ENCODE measurements at regions not wholly inside any gene's neighbourhood (a gene's known extent, or its start where the extent isn't known, plus 50 kb on each side); places are given as distances from the start of the nearest gene placed in this dataset.
"Not testable (repeated sequence)": the region's sequence is repeated elsewhere in the genome, so short reads cannot be mapped to it uniquely, and the experiment has no call there.

- no CpG with 5 or more reads among the region's 1 CpG for WGBS (ENCODE audit: insufficient coverage)
- no peaks in the 10 kb centered on the region for H3K27me3 Mint-ChIP-seq
These were observed 414.6 kb downstream of the TDRD3 start for GRCh38 chr13:60811581-60811980.

GRCh38 chr13:60805640-60806039 lies 408.6 kb downstream of the TDRD3 start:
- H3K4me1 ChIP-seq (ENCODE audit: control insufficient read depth in 1 of 2, extremely low read depth in 1 of 2, insufficient read depth in 2 of 2, low read length in 2 of 2); ATAC-seq (replicated peaks in 1 of 4); H3K27me3 ChIP-seq (replicated peaks in 1 of 2; ENCODE audit: control insufficient read depth in 2 of 2, extremely low read depth in 1 of 2, insufficient read depth in 2 of 2, low read length in 1 of 2); H3K27me3 Mint-ChIP-seq; H3K9me3 ChIP-seq; CTCF ChIA-PET; H3K36me3 Mint-ChIP-seq; POLR2A ChIA-PET; H3K36me3 ChIP-seq (ENCODE audit: control insufficient read depth in 2 of 2, extremely low read depth in 1 of 2, insufficient read depth in 1 of 2, low read length in 1 of 2); DNase-seq; H3K4me3 Mint-ChIP-seq; H3K4me3 ChIP-seq (ENCODE audit: control insufficient read depth in 1 of 2, extremely low read depth in 1 of 2, low read length in 1 of 2); H3K4me1 Mint-ChIP-seq; H3K27ac Mint-ChIP-seq; H3K27ac ChIP-seq (ENCODE audit: low read length): not testable (repeated sequence)
- WGBS (ENCODE audit: insufficient coverage) = 83% methylated on average over 8 of the region's 13 CpGs
- peaks cover 3 to 17% (median 5%) of the 10 kb centered on the region in 3 donors for H3K9me3 Mint-ChIP-seq

More at GRCh38 chr13:60811581-60811980, 414.6 kb downstream of the TDRD3 start:
- H3K27ac Mint-ChIP-seq = no peak overlapping the region
- H3K4me1 ChIP-seq (ENCODE audit: control insufficient read depth in 1 of 2, extremely low read depth in 1 of 2, insufficient read depth in 2 of 2, low read length in 2 of 2) = no peaks in the 10 kb centered on the region
- no peak for ATAC-seq (replicated peaks in 1 of 4)
- no peaks in the 10 kb centered on the region for H3K4me1 Mint-ChIP-seq
- POLR2A ChIA-PET = no interaction called here
- no peak overlapping the region for H3K4me3 ChIP-seq (ENCODE audit: control insufficient read depth in 1 of 2, extremely low read depth in 1 of 2, low read length in 1 of 2)
- no peaks in the 10 kb centered on the region for H3K27me3 ChIP-seq (replicated peaks in 1 of 2; ENCODE audit: control insufficient read depth in 2 of 2, extremely low read depth in 1 of 2, insufficient read depth in 2 of 2, low read length in 1 of 2)
- CTCF ChIA-PET = no interaction called here
- H3K4me3 Mint-ChIP-seq = no peak overlapping the region
- H3K9me3 Mint-ChIP-seq = peaks cover 8 to 24% (median 10%) of the 10 kb centered on the region in 3 donors
- DNase-seq = no peak
- no peak overlapping the region for H3K27ac ChIP-seq (ENCODE audit: low read length)
- no peaks in the 10 kb centered on the region for H3K9me3 ChIP-seq
- H3K36me3 ChIP-seq (ENCODE audit: control insufficient read depth in 2 of 2, extremely low read depth in 1 of 2, insufficient read depth in 1 of 2, low read length in 1 of 2) = no peaks in the 10 kb centered on the region
- H3K36me3 Mint-ChIP-seq = no peaks in the 10 kb centered on the region

GRCh38 chr13:60798503-60798902 lies 401.5 kb downstream of the TDRD3 start:
- no peaks in the 10 kb centered on the region for H3K27me3 Mint-ChIP-seq
- no CpG with 5 or more reads among the region's 4 CpGs for WGBS (ENCODE audit: insufficient coverage)
- H3K4me1 Mint-ChIP-seq = no peaks in the 10 kb centered on the region
- no peak overlapping the region for H3K4me3 Mint-ChIP-seq
- no peaks in the 10 kb centered on the region for H3K4me1 ChIP-seq (ENCODE audit: control insufficient read depth in 1 of 2, extremely low read depth in 1 of 2, insufficient read depth in 2 of 2, low read length in 2 of 2)
- DNase-seq (no peak), ATAC-seq (replicated peaks in 1 of 4) (no peak)
- no peak overlapping the region for H3K27ac ChIP-seq (ENCODE audit: low read length)
- H3K27me3 ChIP-seq (replicated peaks in 1 of 2; ENCODE audit: control insufficient read depth in 2 of 2, extremely low read depth in 1 of 2, insufficient read depth in 2 of 2, low read length in 1 of 2) = no peaks in the 10 kb centered on the region
- POLR2A ChIA-PET = no interaction called here
- H3K4me3 ChIP-seq (ENCODE audit: control insufficient read depth in 1 of 2, extremely low read depth in 1 of 2, low read length in 1 of 2) = no peak overlapping the region
- H3K36me3 ChIP-seq (ENCODE audit: control insufficient read depth in 2 of 2, extremely low read depth in 1 of 2, insufficient read depth in 1 of 2, low read length in 1 of 2) = no peaks in the 10 kb centered on the region
- no peaks in the 10 kb centered on the region for H3K36me3 Mint-ChIP-seq
- H3K9me3 Mint-ChIP-seq = peaks cover 0 to 7% (median 3%) of the 10 kb centered on the region in 3 donors
- no peaks in the 10 kb centered on the region for H3K9me3 ChIP-seq
- CTCF ChIA-PET = interaction anchor here in 1 of 2 donors (0.6 kb wide), 1 partner anchor 24 kb away, joined by 3 read pairs; no protein-coding TSS in a partner anchor
- no peak overlapping the region for H3K27ac Mint-ChIP-seq

- no peak for ATAC-seq (replicated peaks in 1 of 4)
- no peaks in the 10 kb centered on the region for H3K27me3 ChIP-seq (replicated peaks in 1 of 2; ENCODE audit: control insufficient read depth in 2 of 2, extremely low read depth in 1 of 2, insufficient read depth in 2 of 2, low read length in 1 of 2)
- no peak for DNase-seq
- H3K4me3 ChIP-seq (ENCODE audit: control insufficient read depth in 1 of 2, extremely low read depth in 1 of 2, low read length in 1 of 2) = no peak overlapping the region
- no peaks in the 10 kb centered on the region for H3K27me3 Mint-ChIP-seq
- no CpG with 5 or more reads among the region's 2 CpGs for WGBS (ENCODE audit: insufficient coverage)
- no peak overlapping the region for H3K27ac Mint-ChIP-seq
- ChIA-PET CTCF (no interaction called here), POLR2A (no interaction called here)
- no peaks in the 10 kb centered on the region for H3K4me1 Mint-ChIP-seq
- no peaks in the 10 kb centered on the region for H3K9me3 ChIP-seq
- peaks cover 0 to 3% (median 2%) of the 10 kb centered on the region in 3 donors for H3K9me3 Mint-ChIP-seq
- no peaks in the 10 kb centered on the region for H3K4me1 ChIP-seq (ENCODE audit: control insufficient read depth in 1 of 2, extremely low read depth in 1 of 2, insufficient read depth in 2 of 2, low read length in 2 of 2)
- H3K36me3 Mint-ChIP-seq = no peaks in the 10 kb centered on the region
- H3K4me3 Mint-ChIP-seq = no peak overlapping the region
- no peaks in the 10 kb centered on the region for H3K36me3 ChIP-seq (ENCODE audit: control insufficient read depth in 2 of 2, extremely low read depth in 1 of 2, insufficient read depth in 1 of 2, low read length in 1 of 2)
- H3K27ac ChIP-seq (ENCODE audit: low read length) = no peak overlapping the region
These were observed 400.1 kb downstream of the TDRD3 start for GRCh38 chr13:60797112-60797511.

- ChIA-PET CTCF (no interaction called here), POLR2A (no interaction called here)
- ATAC-seq (replicated peaks in 1 of 4) (no peak), DNase-seq (no peak)
- no peaks in the 10 kb centered on the region for H3K27me3 ChIP-seq (replicated peaks in 1 of 2; ENCODE audit: control insufficient read depth in 2 of 2, extremely low read depth in 1 of 2, insufficient read depth in 2 of 2, low read length in 1 of 2)
- H3K4me1 ChIP-seq (ENCODE audit: control insufficient read depth in 1 of 2, extremely low read depth in 1 of 2, insufficient read depth in 2 of 2, low read length in 2 of 2) = no peaks in the 10 kb centered on the region
- no peak overlapping the region for H3K4me3 ChIP-seq (ENCODE audit: control insufficient read depth in 1 of 2, extremely low read depth in 1 of 2, low read length in 1 of 2)
- H3K4me1 Mint-ChIP-seq = no peaks in the 10 kb centered on the region
- H3K27me3 Mint-ChIP-seq = no peaks in the 10 kb centered on the region
- H3K4me3 Mint-ChIP-seq = no peak overlapping the region
- no peaks in the 10 kb centered on the region for H3K36me3 Mint-ChIP-seq
- peaks cover 0 to 3% (median 0%) of the 10 kb centered on the region in 3 donors for H3K9me3 Mint-ChIP-seq
- H3K9me3 ChIP-seq = no peaks in the 10 kb centered on the region
- WGBS (ENCODE audit: insufficient coverage) = 80% methylated on average over 1 of the region's 4 CpGs
- H3K36me3 ChIP-seq (ENCODE audit: control insufficient read depth in 2 of 2, extremely low read depth in 1 of 2, insufficient read depth in 1 of 2, low read length in 1 of 2) = no peaks in the 10 kb centered on the region
- H3K27ac Mint-ChIP-seq = no peak overlapping the region
- no peak overlapping the region for H3K27ac ChIP-seq (ENCODE audit: low read length)
These were observed 397.7 kb downstream of the TDRD3 start for GRCh38 chr13:60794751-60795150.

GRCh38 chr13:60790620-60791019 lies 393.6 kb downstream of the TDRD3 start:
- Mint-ChIP-seq H3K27me3 (no peaks in the 10 kb centered on the region), H3K36me3 (no peaks in the 10 kb centered on the region), H3K4me1 (no peaks in the 10 kb centered on the region), H3K4me3 (no peak overlapping the region), H3K27ac (no peak overlapping the region), H3K9me3 (peaks cover 0 to 2% (median 0%) of the 10 kb centered on the region in 3 donors)
- Histone ChIP-seq H3K4me1 (ENCODE audit: control insufficient read depth in 1 of 2, extremely low read depth in 1 of 2, insufficient read depth in 2 of 2, low read length in 2 of 2) (no peaks in the 10 kb centered on the region), H3K36me3 (ENCODE audit: control insufficient read depth in 2 of 2, extremely low read depth in 1 of 2, insufficient read depth in 1 of 2, low read length in 1 of 2) (no peaks in the 10 kb centered on the region), H3K4me3 (ENCODE audit: control insufficient read depth in 1 of 2, extremely low read depth in 1 of 2, low read length in 1 of 2) (no peak overlapping the region), H3K27ac (ENCODE audit: low read length) (no peak overlapping the region), H3K9me3 (no peaks in the 10 kb centered on the region), H3K27me3 (replicated peaks in 1 of 2; ENCODE audit: control insufficient read depth in 2 of 2, extremely low read depth in 1 of 2, insufficient read depth in 2 of 2, low read length in 1 of 2) (no peaks in the 10 kb centered on the region)
- WGBS (ENCODE audit: insufficient coverage) = 79% methylated on average over 3 of the region's 5 CpGs
- POLR2A ChIA-PET = no interaction called here
- DNase-seq (no peak), ATAC-seq (replicated peaks in 1 of 4) (no peak)
- CTCF ChIA-PET = no interaction called here

- Histone ChIP-seq H3K36me3 (ENCODE audit: control insufficient read depth in 2 of 2, extremely low read depth in 1 of 2, insufficient read depth in 1 of 2, low read length in 1 of 2) (no peaks in the 10 kb centered on the region), H3K27me3 (replicated peaks in 1 of 2; ENCODE audit: control insufficient read depth in 2 of 2, extremely low read depth in 1 of 2, insufficient read depth in 2 of 2, low read length in 1 of 2) (no peaks in the 10 kb centered on the region), H3K4me3 (ENCODE audit: control insufficient read depth in 1 of 2, extremely low read depth in 1 of 2, low read length in 1 of 2) (no peak overlapping the region), H3K27ac (ENCODE audit: low read length) (no peak overlapping the region), H3K9me3 (no peaks in the 10 kb centered on the region), H3K4me1 (ENCODE audit: control insufficient read depth in 1 of 2, extremely low read depth in 1 of 2, insufficient read depth in 2 of 2, low read length in 2 of 2) (no peaks in the 10 kb centered on the region)
- Mint-ChIP-seq H3K4me1 (no peaks in the 10 kb centered on the region), H3K27me3 (no peaks in the 10 kb centered on the region), H3K9me3 (peaks cover 0 to 2% (median 0%) of the 10 kb centered on the region in 3 donors), H3K27ac (no peak overlapping the region), H3K4me3 (no peak overlapping the region), H3K36me3 (no peaks in the 10 kb centered on the region)
- CTCF ChIA-PET = no interaction called here
- no peak for ATAC-seq (replicated peaks in 1 of 4)
- DNase-seq = no peak
- POLR2A ChIA-PET = no interaction called here
- WGBS (ENCODE audit: insufficient coverage) = no CpG with 5 or more reads among the region's 3 CpGs
These were observed 391.3 kb downstream of the TDRD3 start for GRCh38 chr13:60788156-60788829.
